Hematopoietic multipotent progenitor cell treated with erythropoietin and hydrocortisone succinate and interleukin-3 and kit ligand, for 4 days (in vitro differentiated cells): ENCODE measurements at regions not wholly inside any gene's neighbourhood (a gene's known extent, or its start where the extent isn't known, plus 50 kb on each side); places are given as distances from the start of the nearest gene placed in this dataset.
"Not testable (repeated sequence)": the region's sequence is repeated elsewhere in the genome, so short reads cannot be mapped to it uniquely, and the experiment has no call there.

Experiments used
- DNase-seq: peaks from one replicate; pipeline ENCODE4 v3.0.0-alpha.2; 2015

- DNase-seq, result no peak
Observed at GRCh38 chr10:8173866-8174243, 119.4 kb downstream of the GATA3 start.

GRCh38 chr10:8174762-8175161, 120.3 kb downstream of the GATA3 start:
- no peak for DNase-seq

- not testable (repeated sequence) for DNase-seq
Observed at GRCh38 chr10:8177526-8177925, 123.0 kb downstream of the GATA3 start.

GRCh38 chr10:8179773-8180172, 125.3 kb downstream of the GATA3 start:
- DNase-seq, result not testable (repeated sequence)

GRCh38 chr10:8180360-8181109, 126.0 kb downstream of the GATA3 start:
- DNase-seq, result no peak

- no peak for DNase-seq
Observed at GRCh38 chr10:8181496-8182157, 127.1 kb downstream of the GATA3 start.

GRCh38 chr10:8182806-8183205, 128.3 kb downstream of the GATA3 start:
- DNase-seq, result no peak

- peak; percentile 70 for DNase-seq
Observed at GRCh38 chr10:8183241-8183704, 128.8 kb downstream of the GATA3 start.

GRCh38 chr10:8187171-8187666, 132.7 kb downstream of the GATA3 start:
- DNase-seq, result no peak

GRCh38 chr10:8189458-8189857, 135.0 kb downstream of the GATA3 start:
- no peak for DNase-seq

GRCh38 chr10:8192301-8192700, 137.8 kb downstream of the GATA3 start:
- DNase-seq, result no peak

GRCh38 chr10:8193546-8193945, 139.1 kb downstream of the GATA3 start:
- no peak for DNase-seq

GRCh38 chr10:8194050-8194449, 139.6 kb downstream of the GATA3 start:
- no peak for DNase-seq

- DNase-seq, result no peak
Observed at GRCh38 chr10:8206882-8207281, 152.4 kb downstream of the GATA3 start.

- no peak for DNase-seq
Observed at GRCh38 chr10:8211631-8212030, 157.1 kb downstream of the GATA3 start.

GRCh38 chr10:8213735-8214134, 159.2 kb downstream of the GATA3 start:
- no peak for DNase-seq

GRCh38 chr10:8214587-8214986, 160.1 kb downstream of the GATA3 start:
- DNase-seq, result no peak

- DNase-seq, result no peak
Observed at GRCh38 chr10:8216893-8217292, 162.4 kb downstream of the GATA3 start.

GRCh38 chr10:8221451-8221850, 167.0 kb downstream of the GATA3 start:
- DNase-seq, result no peak

- no peak for DNase-seq
Observed at GRCh38 chr10:8224591-8224990, 170.1 kb downstream of the GATA3 start.

- DNase-seq, result no peak
Observed at GRCh38 chr10:8225187-8225586, 170.7 kb downstream of the GATA3 start.

GRCh38 chr10:8227246-8227645, 172.8 kb downstream of the GATA3 start:
- DNase-seq, result no peak

GRCh38 chr10:8229153-8229552, 174.7 kb downstream of the GATA3 start:
- no peak for DNase-seq

- DNase-seq, result no peak
Observed at GRCh38 chr10:8230902-8231301, 176.4 kb downstream of the GATA3 start.
